HG02884 (cell line): ENCODE measurements at regions not wholly inside any gene's neighbourhood (a gene's known extent, or its start where the extent isn't known, plus 50 kb on each side); places are given as distances from the start of the nearest gene placed in this dataset.

Source experiments
- ATAC-seq: cut with Tn5 transposase; IDR thresholded peaks from one replicate; pipeline ENCODE4 v1.9.1; 2021; ENCODE audit warnings: mild to moderate bottlenecking, moderate library complexity; ENCODE audit not compliant: unreplicated experiment

DNA sequence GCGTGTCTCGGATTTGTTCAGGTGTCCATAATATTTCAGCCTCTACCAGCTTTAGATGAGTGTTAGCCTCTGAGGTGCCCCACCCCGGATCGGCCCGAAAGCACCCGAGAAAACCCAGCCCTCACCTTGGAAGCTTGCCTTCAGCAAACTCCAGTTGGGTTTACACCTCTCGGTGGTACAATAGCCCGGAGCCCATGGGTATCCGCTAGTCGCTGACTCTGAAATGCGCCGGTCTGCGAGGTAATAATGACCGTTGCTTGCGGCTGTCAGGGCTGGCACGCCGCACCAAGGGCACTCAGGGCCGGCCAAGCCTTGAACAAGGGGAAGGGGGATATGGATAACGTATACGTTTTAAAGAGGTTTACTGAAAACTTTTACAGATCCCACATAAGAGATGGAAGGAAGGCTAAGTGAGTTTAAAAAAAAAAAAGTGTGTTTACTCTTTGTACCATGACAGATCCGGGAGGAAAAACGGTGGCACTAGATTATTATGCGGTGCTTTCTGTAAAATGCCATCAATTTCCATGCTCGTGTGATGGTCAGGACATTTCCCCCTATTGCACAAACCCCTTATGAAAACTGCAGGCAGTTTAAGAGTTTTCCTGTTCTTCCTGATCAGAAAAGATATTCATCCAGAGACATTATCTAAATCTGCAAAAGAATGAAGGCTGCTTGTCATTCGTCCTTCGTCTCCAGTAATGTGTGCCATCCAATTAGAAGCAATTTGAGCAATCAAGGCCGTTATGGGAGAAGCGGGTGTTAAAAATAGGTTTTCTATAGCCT lies 124.2 kb downstream of the TMEM161B start:
- ATAC-seq = no peak

DNA sequence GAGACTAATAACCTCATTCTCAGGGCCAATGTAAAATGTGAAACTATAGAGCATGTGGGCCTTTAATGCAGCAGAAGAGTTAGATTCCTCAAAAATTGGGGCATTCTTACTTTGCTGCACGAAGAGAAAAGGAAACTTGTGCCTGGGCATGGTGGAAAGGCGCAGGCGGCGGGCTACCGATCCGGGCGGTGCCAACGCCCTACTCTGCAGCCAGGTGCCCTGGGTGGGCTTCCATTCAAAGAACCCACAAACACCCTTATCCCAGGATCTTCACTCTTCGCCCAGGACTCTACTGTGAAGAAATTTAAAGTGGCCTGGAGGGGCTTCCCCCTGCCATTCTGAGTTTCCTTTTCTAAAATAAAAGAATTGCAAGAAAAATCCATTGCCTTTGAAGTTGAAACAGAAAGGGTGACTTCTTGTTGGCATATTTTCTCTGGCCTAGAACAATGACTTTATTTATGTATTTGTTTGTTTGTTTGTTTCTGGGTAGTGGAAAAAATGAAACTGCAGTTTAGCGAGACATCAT lies 124.9 kb downstream of the TMEM161B start:
- ATAC-seq = no peak

DNA sequence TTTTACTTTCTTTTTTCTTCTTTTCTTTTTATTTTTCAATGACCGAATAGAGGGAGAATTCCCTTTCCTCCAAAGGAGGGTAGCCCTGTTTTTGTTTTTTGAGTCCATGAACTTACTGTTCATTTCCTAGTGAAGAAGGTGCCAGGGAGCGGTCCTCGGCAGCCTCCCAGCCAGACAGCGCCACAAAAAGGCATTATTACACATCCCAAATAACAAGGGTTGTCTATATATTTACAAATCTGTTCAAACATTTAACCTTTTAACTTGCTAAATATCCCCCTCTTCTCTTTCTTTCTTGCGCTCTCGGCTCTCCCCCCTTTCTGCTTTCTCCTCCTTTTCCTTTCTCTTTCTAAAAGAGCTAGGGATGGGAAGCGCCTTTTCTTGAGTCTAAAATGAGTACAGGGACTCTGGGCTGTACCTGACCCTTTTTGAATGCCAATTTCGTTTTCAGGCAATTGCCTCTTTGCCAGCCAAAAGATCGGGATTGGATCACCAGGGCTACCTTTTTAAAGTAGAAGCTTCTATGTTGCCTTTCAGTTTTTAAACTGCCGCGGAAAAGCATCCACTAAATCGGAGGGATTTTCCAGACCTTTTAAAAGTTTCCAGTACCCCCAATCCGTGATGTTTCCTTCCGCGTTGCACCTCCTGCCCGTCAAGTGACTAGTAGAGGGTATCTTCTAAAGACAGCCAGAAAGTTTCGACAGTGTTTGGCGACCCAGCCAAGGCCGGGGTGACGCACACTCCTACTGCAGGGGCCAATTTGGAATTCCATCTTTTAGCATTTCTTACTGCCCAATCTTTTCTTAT lies 125.6 kb downstream of the TMEM161B start:
- ATAC-seq = no peak

DNA sequence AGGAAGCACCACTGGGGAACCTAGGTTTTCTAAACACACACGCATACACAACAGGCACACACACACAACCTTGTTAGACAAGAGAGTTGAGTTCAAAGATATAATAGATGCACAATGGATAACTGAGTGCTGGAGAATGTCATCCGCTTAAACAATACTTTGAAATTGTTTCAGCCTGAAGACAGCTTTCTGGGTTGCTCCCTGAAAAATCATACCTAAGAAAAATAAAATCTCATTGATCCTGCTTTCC lies 126.1 kb downstream of the TMEM161B start:
- ATAC-seq = no peak

DNA sequence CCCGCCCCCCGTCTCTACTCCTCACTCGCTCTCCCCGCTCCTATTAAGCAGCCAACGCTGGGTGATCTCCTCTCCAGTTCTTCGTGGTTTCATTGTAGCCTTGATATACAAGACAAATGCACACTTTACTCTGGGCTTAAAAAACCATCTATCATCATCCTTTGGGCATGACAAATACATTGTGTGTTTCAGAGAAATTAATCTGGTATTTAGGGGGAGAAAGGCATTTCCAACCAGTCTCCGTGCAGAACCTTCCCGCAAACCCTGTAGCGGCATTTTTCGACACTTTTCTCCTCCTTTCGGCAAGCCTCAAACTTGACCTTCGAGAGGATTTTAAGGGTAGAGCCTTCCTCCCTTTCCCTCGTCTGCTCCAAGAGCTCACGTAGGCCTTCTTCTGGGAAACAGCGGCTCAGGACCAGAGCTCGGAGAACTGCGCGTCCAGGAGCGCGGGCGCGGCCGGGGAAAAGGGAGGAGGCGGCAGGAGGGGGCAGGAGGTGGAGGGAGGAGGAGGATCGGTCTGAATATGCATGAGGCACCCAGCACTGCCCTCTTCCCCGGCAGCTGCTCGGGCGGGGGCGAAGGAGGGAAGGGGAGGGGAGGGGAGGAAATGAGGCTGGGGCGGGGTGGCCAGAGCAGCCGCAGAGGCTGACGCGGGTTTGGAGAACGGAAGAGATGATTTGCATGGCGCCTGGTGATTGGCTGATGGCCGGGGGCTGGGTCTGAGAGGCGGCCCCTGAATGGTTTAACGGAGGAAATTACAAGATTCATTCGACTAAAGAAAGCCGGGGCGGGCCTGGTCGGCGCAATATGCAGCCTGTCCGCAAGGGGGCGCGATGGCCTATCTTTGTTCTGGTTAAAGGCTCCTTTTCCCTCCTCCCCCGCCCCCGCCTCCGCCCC lies 127.5 kb downstream of the TMEM161B start:
- peak; percentile 89 for ATAC-seq

DNA sequence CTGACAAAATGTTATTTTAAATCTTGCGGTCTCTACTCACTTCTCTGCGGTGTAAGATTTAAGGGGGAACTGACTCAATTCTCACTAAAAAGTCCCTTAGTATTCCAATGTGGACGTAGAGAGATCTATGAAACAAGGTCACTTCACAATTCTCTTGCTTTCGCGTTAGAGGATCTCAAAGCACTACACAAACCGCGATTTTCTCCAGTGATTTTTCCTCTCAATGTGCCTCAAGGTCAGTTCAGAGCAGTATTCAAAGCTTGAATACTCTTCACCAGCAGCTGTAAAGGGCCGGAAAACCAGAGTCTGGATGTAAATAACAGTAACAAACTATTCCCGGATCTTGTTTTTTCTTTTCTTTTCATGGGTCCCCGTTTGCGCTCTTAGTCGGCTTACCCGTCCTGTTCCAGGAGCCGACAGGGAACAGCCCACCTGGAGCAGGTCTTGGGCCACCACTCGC lies 128.2 kb downstream of the TMEM161B start:
- no peak for ATAC-seq

DNA sequence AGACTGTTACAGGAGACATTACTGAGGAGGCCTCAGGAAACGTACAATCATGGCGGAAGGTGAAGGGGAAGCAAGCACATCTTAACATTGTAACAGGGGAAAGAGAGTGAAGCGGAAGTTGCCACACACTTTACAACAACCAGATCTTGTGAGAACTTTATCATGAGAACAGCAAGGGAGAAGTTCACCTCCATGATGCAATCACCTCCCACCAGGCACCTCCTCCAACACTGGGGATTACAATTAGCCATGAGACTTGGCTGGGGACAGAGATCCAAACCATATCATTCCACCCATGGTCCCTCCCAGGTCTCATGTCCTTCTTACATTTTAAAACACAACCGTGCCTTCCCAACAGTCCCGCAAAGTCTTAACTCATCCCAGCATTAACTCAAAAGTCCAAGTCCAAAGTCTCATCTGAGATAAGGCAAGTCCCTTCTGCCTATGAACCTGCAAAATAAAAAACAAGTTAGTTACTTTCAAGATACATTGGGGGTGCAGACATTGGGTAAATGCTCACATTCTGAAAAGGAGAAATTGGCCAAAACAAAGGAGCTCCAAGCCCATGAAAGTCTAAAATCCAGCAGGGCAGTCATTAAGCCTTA lies 138.3 kb downstream of the TMEM161B start:
- no peak for ATAC-seq

DNA sequence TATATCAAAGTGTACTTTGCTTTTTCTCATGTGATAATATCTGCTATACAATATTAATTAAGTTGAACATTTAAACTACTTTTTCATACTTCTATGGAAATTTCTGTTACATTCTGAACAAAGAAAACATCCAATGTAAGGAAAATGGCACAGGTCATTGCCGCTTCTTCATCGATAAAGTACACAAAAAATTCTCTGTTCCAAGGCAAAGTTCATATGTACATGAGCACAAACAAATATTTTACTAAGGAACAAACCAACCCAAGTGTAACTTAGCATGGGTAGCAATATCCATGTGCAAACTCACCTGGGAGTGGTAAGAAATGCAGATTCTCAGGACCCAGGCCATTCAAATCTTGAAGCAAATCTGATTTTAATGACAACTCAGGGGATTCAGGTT lies 139.8 kb downstream of the TMEM161B start:
- ATAC-seq = no peak

DNA sequence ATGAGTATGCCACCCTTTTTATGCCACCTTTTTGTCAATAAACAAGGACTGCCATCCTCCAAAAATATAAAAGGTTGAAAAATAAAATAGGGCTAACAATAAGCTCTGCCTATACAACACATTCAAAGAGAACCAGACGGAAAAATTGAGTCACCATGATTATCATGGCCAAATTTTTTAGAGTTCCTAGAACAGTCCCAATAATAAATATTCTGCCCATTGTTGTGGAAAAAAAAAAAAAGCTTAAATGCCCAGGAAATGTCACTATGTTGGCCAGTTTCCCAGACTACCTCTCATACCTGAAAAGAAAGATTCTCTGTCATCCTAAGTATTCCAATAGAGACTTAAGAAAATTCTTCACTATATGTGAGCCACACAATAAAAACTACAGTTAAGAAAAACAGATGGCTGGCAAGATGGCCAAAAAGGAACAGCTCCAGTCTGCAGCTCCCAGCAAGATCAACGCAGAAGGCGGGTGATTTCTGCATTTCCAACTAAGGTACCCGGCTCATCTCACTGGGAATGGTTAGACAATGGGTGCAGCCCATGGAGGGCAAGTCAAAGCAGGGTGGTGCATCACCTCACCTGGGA lies 149.0 kb downstream of the TMEM161B start:
- no peak for ATAC-seq

DNA sequence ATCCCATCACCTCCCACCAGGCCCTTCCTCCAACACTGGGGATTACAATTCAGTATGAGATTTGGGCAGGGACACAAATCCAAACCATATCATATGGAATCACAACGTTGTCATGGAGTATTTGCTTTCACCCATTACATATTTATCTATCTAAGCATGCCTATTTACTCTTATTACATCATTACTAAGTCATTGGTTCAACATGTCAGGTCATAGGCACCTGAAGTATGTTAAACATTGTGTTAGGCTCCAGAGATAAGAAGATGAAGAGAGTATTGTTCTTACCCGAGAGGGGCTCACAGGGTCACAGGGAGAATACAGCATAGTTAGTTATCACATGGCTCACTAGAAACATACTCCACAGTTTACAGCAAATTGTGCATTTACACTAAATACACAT lies 150.5 kb downstream of the TMEM161B start:
- no peak for ATAC-seq

DNA sequence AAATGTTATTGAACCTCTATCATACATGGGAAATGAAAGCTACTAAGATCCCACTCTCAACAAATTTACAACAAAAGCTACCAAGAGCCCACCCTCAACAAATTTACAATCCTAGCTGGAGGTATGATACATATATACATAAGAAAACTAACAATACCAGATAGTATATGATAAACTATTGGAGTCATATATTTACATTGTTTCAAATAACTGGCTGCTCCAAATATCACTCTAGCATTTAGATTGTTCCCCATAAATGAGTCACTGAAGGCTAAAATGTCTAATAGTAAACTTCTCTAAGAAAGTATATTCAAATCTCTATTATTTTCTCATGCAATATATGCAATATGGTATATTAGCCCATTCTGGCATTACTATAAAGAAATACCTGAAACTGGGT lies 151.1 kb downstream of the TMEM161B start:
- no peak for ATAC-seq

DNA sequence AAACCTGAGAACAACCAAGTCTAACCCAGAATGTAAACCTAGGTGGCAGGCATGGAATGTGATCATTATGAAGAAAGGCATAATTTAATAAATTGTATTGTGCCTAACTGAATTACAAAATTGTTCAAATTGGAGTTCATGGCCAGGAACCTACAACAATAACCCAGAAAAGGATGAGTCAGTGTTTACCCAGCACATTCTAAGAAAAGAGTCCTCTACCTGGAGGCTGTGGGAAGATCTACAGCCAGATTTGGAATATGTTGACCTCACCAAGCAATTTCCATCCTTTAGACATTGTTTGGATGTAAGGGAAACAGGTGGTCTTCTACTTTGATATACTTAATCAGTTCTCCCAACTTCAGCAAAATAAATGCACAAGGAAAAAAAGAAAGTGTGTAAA lies 152.2 kb downstream of the TMEM161B start:
- ATAC-seq = no peak

DNA sequence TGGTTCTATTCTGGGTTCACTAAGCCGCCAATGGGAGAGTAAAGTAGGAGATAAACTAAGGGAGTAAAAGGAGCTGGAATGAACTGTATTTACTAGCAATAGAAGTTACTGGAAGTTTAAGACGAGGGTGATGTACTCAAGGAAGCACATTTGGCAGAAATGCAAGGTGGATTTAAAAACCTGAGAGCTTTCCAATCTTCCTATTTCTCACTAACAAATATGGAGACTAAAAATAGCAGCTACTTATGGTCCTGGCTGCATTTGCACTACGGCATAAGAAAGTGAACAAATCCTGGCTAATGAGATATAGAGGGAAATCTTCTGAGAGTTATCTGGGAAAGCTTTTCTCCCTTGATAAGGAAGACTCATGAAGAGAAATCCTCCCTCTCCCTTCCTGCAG lies 153.4 kb downstream of the TMEM161B start:
- no peak for ATAC-seq

DNA sequence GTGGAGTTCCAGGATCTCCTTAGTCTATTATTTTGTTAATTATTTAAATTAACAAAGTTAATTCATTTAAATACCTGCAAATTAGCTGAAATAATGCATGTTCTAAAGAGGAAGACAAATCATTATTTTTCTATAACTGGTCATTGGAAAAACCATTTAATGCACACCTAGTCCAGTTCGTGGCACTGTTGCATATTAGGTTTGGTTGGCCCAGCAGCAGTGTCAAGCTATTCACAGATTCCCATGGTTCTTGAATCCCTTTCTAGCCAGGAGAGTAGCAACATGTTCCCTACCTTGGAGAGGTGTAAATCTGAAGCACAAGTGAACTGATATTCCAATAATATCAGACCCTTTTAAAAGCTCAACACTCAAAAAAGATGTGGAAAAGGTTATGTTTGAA lies 155.2 kb downstream of the TMEM161B start:
- ATAC-seq = no peak

DNA sequence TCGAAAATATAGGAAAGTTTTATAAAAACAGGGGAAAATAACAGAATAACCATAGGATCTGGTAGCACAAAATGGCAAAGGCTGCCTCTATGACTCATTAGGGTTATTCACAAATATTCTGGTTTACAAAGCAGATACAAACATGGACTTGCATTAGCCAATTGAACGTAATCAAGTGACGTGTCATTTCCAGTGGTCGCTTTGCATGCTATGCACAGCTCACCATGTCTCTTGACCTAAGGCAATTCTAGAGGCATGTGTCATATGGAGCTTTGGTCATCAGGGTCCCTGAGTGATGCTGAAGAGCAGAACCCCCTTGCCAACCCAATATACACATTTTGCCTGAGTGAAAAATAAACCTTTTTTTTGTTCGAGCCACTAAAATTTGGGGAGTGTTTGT lies 158.8 kb downstream of the TMEM161B start:
- no peak for ATAC-seq

DNA sequence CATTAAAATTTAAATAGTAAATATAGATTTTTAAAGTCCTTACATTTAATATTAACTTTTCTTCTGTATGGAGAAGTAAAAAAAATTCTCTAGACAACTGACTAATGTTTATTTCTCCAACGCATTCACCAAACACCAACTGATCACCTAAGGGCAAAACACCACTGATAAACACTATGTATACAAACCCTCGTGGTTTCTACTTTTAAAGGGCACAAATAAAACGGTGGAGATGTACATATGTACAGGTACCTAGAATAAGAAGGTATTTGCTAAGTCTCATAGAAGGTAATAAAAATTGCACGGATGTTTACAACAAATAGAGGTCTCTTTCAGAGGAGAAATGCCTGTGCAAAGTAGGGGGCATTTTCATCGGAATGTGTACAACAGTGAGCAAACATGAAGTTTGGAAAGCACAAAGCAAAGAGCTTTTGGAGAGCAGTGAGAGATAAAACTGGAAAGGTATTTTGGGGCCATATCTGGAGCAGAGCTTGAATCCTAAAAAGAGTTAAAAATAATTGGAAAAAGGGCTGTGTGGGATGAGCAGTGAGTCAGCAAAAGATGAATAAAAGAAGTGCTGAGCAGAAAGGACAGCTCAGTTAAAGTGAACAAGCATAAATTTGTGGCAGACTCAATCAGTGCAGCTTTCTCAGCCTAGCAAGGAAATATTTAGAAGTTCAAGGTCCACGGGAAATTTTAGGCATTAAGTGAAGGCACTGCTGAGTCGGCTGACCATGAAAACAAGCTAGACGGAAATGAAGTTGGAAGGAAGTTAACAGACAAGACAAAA lies 160.0 kb downstream of the TMEM161B start:
- no peak for ATAC-seq

DNA sequence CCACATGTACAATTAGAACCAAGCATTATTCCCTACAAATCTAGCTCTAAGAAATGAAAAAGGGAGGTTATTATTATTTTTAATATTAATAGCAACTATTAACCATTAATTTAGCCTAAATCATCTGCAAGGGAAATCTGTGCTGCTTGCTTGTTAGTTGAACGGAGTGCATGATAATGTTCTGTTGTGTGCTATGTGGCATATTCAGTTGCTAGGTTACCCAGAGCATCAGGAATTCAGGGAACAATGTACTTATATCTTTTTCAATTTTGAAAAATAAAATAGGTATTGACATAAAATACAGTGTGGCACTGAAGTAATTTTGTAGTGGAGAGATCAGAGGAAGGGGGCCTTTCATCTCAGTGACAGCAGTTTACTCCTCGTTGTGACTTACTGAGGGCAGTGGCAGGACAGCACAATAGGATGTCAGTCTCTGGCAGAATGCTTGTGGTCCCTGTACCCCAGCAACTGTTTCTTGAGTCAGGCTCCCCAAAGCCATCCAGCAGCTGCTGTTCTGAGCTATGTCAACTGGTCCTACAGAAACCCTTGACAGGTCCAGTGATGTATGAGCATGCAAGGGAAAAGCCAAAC lies 173.6 kb downstream of the TMEM161B start:
- ATAC-seq = no peak

DNA sequence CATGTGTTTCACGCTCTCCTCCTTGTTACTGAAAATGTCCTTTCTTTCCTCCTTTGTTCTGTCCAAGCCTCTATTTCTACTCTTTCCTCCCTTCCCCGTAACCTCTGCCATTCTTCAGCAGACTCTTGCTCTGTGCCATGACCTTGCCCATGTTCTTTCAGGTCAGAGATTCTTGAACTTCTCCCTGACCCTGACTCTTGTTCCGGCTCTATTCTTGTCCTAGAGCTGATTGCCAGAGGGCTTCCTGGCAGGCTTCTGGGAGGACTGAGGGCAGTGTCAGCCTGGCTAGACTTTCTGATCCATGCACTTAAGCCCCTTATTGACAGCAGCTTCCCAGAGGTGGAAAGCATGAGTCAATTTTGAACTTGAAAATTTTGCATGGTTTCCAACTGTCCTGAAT lies 174.2 kb downstream of the TMEM161B start:
- ATAC-seq = no peak

DNA sequence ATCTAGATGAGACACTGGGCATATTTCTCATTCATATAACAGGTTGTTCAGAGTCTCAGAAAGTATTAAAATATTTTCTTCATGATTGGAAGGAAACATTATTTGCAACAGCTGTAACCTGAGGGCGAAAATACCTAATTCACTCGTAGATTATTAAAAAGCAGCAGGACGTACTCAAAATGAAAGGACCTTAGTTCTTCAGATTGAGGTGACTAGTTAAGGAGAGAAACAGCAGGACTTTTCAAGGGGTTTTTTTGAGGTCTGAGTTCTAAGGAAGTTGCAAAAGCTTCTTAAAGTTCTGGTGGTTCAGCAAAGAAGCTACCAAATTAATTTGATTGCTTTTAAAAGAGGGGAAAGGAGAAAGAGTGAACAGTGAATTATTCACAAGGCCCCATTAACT lies 174.9 kb downstream of the TMEM161B start:
- no peak for ATAC-seq
